ENCODE measurements at regions not wholly inside any gene's neighbourhood (a gene's known extent, or its start where the extent isn't known, plus 50 kb on each side); places are given as distances from the start of the nearest gene placed in this dataset.

- POLR2A ChIA-PET: no interaction called here
- no peak for TF ChIP-seq ZBTB17 (tag by site-specific recombination; IDR thresholded peaks at IDR 0.05)
- TF ChIP-seq ZNF433 (tag by site-specific recombination; IDR thresholded peaks at IDR 0.05; ENCODE audit: low read depth): no peak
- TF ChIP-seq ZNF621 (tag by site-specific recombination; IDR thresholded peaks at IDR 0.05): no peak
- no peak overlapping the region for H3K27ac ChIP-seq (ENCODE audit: extremely low read depth, low read depth, low read length)
- no peaks in the 10 kb centered on the region for H3K9me3 ChIP-seq (ENCODE audit: control insufficient read depth, insufficient read depth, low read depth, low read length)
- no peaks in the 10 kb centered on the region for H3K4me1 ChIP-seq (ENCODE audit: control insufficient read depth, insufficient read depth, low read length)
- no peak overlapping the region for H3K4me3 ChIP-seq (ENCODE audit: low read depth, low read length)
- CTCF ChIA-PET: no interaction called here
- no peaks in the 10 kb centered on the region for H3K36me3 ChIP-seq (ENCODE audit: control insufficient read depth in 2 of 2, insufficient read depth in 1 of 2, low read length in 2 of 2)
Observed at GRCh38 chr9:32306006-32306405, 78.4 kb upstream of the ACO1 start.

GRCh38 chr9:32319312-32319929, 65.0 kb upstream of the ACO1 start:
- H3K4me3 ChIP-seq (ENCODE audit: low read depth, low read length): no peak overlapping the region
- TF ChIP-seq ZSCAN23 (tag by site-specific recombination; IDR thresholded peaks at IDR 0.05): no peak
- no peak for TF ChIP-seq ZNF544 (tag by site-specific recombination; IDR thresholded peaks at IDR 0.05)
- TF ChIP-seq ZBTB1 (tag by site-specific recombination; IDR thresholded peaks at IDR 0.05): no peak
- TF ChIP-seq ZNF423 (tag by site-specific recombination; IDR thresholded peaks at IDR 0.05): no peak
- no peak for TF ChIP-seq KLF7 (tag by site-specific recombination; IDR thresholded peaks at IDR 0.05; ENCODE audit: borderline replicate concordance)
- no peak for TF ChIP-seq ZNF10 (tag by site-specific recombination; IDR thresholded peaks at IDR 0.05)
- no peak for TF ChIP-seq HOXA7 (CRISPR knock-in tag; IDR thresholded peaks at IDR 0.05; ENCODE audit: borderline replicate concordance)
- TF ChIP-seq ZBTB7A (tag by site-specific recombination; IDR thresholded peaks at IDR 0.05; ENCODE audit: low read depth): no peak
- no peak for TF ChIP-seq HOXC10 (CRISPR knock-in tag; IDR thresholded peaks at IDR 0.05)
- TF ChIP-seq ZNF239 (tag by site-specific recombination; IDR thresholded peaks at IDR 0.05): no peak
- TF ChIP-seq ZSCAN30 (tag by site-specific recombination; IDR thresholded peaks at IDR 0.05): no peak
- TF ChIP-seq ZNF837 (tag by site-specific recombination; IDR thresholded peaks at IDR 0.05): no peak
- TF ChIP-seq CTCF (tag by site-specific recombination; IDR thresholded peaks at IDR 0.05): no peak
- POLR2A ChIA-PET: no interaction called here
- no peaks in the 10 kb centered on the region for H3K9me3 ChIP-seq (ENCODE audit: control insufficient read depth, insufficient read depth, low read depth, low read length)
- CTCF ChIA-PET: interaction anchor here (0.6 to 1.1 kb wide), 2 partner anchors 22 to 207 kb away, joined by 3 to 6 read pairs; no protein-coding TSS in a partner anchor
- no peak overlapping the region for H3K27ac ChIP-seq (ENCODE audit: extremely low read depth, low read depth, low read length)
- H3K4me1 ChIP-seq (ENCODE audit: control insufficient read depth, insufficient read depth, low read length): no peaks in the 10 kb centered on the region
- H3K36me3 ChIP-seq (ENCODE audit: control insufficient read depth in 2 of 2, insufficient read depth in 1 of 2, low read length in 2 of 2): no peaks in the 10 kb centered on the region

GRCh38 chr9:32322622-32323021, 61.8 kb upstream of the ACO1 start:
- no peak for TF ChIP-seq ZFP37 (tag by site-specific recombination; IDR thresholded peaks at IDR 0.05)
- TF ChIP-seq ZNF621 (tag by site-specific recombination; IDR thresholded peaks at IDR 0.05): no peak
- TF ChIP-seq ZNF704 (tag by site-specific recombination; IDR thresholded peaks at IDR 0.05): no peak
- no peak for TF ChIP-seq ZNF518A (tag by site-specific recombination; conservative IDR thresholded peaks at IDR 0.05; ENCODE audit: low read depth)
- TF ChIP-seq FEZF1 (tag by site-specific recombination; IDR thresholded peaks at IDR 0.05): no peak
- POLR2A ChIA-PET: no interaction called here
- CTCF ChIA-PET: no interaction called here
- Histone ChIP-seq H3K9me3 (ENCODE audit: control insufficient read depth, insufficient read depth, low read depth, low read length) (no peaks in the 10 kb centered on the region), H3K36me3 (ENCODE audit: control insufficient read depth in 2 of 2, insufficient read depth in 1 of 2, low read length in 2 of 2) (no peaks in the 10 kb centered on the region), H3K4me3 (ENCODE audit: low read depth, low read length) (no peak overlapping the region), H3K4me1 (ENCODE audit: control insufficient read depth, insufficient read depth, low read length) (no peaks in the 10 kb centered on the region), H3K27ac (ENCODE audit: extremely low read depth, low read depth, low read length) (no peak overlapping the region)

Measured in HEK293 (cell line).